Right lobe of liver (tissue), 6 donors: ENCODE measurements at regions not wholly inside any gene's neighbourhood (a gene's known extent, or its start where the extent isn't known, plus 50 kb on each side); places are given as distances from the start of the nearest gene placed in this dataset.

ENCODE experiments used
- ATAC-seq, 4 donors: fragments of 200-7000 bp; cut with Tn5 transposase; one replicate each; pipeline ENCODE4 v1.9.1; 2020; ENCODE audit warnings: mild to moderate bottlenecking in 4 of 4, moderate library complexity in 4 of 4
- DNase-seq, 3 donors: peaks; one replicate each; pipeline ENCODE4 v3.0.0-alpha.2; 2020
- H3K27ac ChIP-seq, 3 donors: fragments of 200-600 bp; one replicate each; pipeline ENCODE4 v1.8.0; 2022
- H3K27me3 ChIP-seq, 2 donors: fragments of 200-600 bp; one replicate each; pipeline ENCODE4 v1.8.0; 2022
- H3K36me3 ChIP-seq, 4 donors: fragments of 200-600 bp; sonication (generic) in 1 of 4; one replicate each; pipeline versions ENCODE4 v1.5.1 to v1.8.0; 2017 to 2022; ENCODE audit warnings: control low read depth in 1 of 4
- H3K4me1 ChIP-seq, 4 donors: fragments of 200-600 bp; sonication (generic) in 1 of 4; one replicate each; pipeline versions ENCODE4 v1.5.1 to v1.8.0; 2017 to 2022; ENCODE audit warnings: control low read depth in 1 of 4
- H3K4me3 ChIP-seq, 3 donors: fragments of 200-600 bp; one replicate each; pipeline ENCODE4 v1.8.0; 2022
- H3K9me3 ChIP-seq, 4 donors: fragments of 200-600 bp; sonication (generic) in 1 of 4; one replicate each; pipeline versions ENCODE4 v1.5.1 to v1.8.0; 2017 to 2022; ENCODE audit warnings: control low read depth in 1 of 4
- CTCF ChIP-seq, 4 donors: fragments of 200-600 bp in 3 of 4; fragments of 450-650 bp in 1 of 4; IDR thresholded peaks; one replicate each; pipeline versions ENCODE4 v1.5.1 to v1.8.0; 2016 to 2022; ENCODE audit warnings: antibody characterized with exemption in 4 of 4, mild to moderate bottlenecking in 2 of 4
- POLR2A ChIP-seq: fragments of 450-650 bp; IDR thresholded peaks from one replicate; pipeline ENCODE4 v1.6.1; 2017; ENCODE audit warnings: antibody characterized with exemption, mild to moderate bottlenecking
- WGBS: methylation state at CpG from one replicate; pipeline ENCODE4 v1.1.6; 2018; ENCODE audit warnings: low coverage, low lambda C conversion rate; ENCODE audit not compliant: insufficient coverage; ENCODE audit errors: missing lambda C conversion rate; 5-methylcytosine and 5-hydroxymethylcytosine counted together
- intact Hi-C, 2 donors: fragments of 100-400 bp; cut with DNase I; formaldehyde crosslinking; loops; one replicate each; pipeline versions ENCODE4 v1.11.2 to v1.14.1; 2022
- donor health status: DM: no; HTN: yes; CAD: no.
- donor health status: DM: no; HTN: no; CAD: no.
- donor health status: DM: no; HTN: no; CAD: no.
- donor health status: DM: no; HTN: yes; CAD: no.
- donor health status: DM: no; HTN: yes; CAD: no.

GRCh38 chr19:13610039-13610691 lies 103.9 kb upstream of the CACNA1A start:
- H3K27me3 ChIP-seq = no peaks in the 10 kb centered on the region
- TF ChIP-seq POLR2A (no peak), CTCF (IDR thresholded peaks at IDR 0.05) (no peak)
- intact Hi-C loops = no loop called here
- ATAC-seq = no peak
- no peaks in the 10 kb centered on the region for H3K36me3 ChIP-seq
- no peaks in the 10 kb centered on the region for H3K4me1 ChIP-seq
- no peak overlapping the region for H3K27ac ChIP-seq
- no peaks in the 10 kb centered on the region for H3K9me3 ChIP-seq
- no peak overlapping the region for H3K4me3 ChIP-seq
- 15% methylated on average over 9 of the region's 15 CpGs for WGBS
- no peak for DNase-seq

GRCh38 chr19:13606156-13606555 lies 99.9 kb upstream of the CACNA1A start:
- 68% methylated on average over 13 of the region's 13 CpGs for whole genome bisulfite sequencing

GRCh38 chr19:13604902-13605586 lies 98.8 kb upstream of the CACNA1A start:
- Histone ChIP-seq H3K9me3 (no peaks in the 10 kb centered on the region), H3K27ac (no peak overlapping the region), H3K36me3 (no peaks in the 10 kb centered on the region), H3K27me3 (no peaks in the 10 kb centered on the region), H3K4me1 (no peaks in the 10 kb centered on the region), H3K4me3 (no peak overlapping the region)
- 54% methylated on average over 4 of the region's 4 CpGs for WGBS
- no peak for DNase-seq
- no peak for ATAC-seq
- intact Hi-C loops = loop anchor here in 1 of 2 donors (5.0 kb wide), 1 partner anchor 252 kb away; no protein-coding TSS in a partner anchor
- TF ChIP-seq CTCF (IDR thresholded peaks at IDR 0.05) (no peak), POLR2A (no peak)

More at GRCh38 chr19:13606156-13606555, 99.9 kb upstream of the CACNA1A start:
- no peaks in the 10 kb centered on the region for H3K4me1 ChIP-seq
- no peaks in the 10 kb centered on the region for H3K36me3 ChIP-seq
- H3K4me3 ChIP-seq = no peak overlapping the region
- H3K9me3 ChIP-seq = no peaks in the 10 kb centered on the region
- H3K27ac ChIP-seq = no peak overlapping the region
- intact Hi-C loops = loop anchor here in 1 of 2 donors (5.0 kb wide), 1 partner anchor 251 kb away; no protein-coding TSS in a partner anchor
- ATAC-seq (no peak), DNase-seq (no peak)
- no peak for TF ChIP-seq POLR2A
- TF ChIP-seq CTCF (IDR thresholded peaks at IDR 0.05) = no peak
- H3K27me3 ChIP-seq = no peaks in the 10 kb centered on the region

- H3K27me3 ChIP-seq = no peaks in the 10 kb centered on the region
- ATAC-seq (no peak), DNase-seq (no peak)
- H3K4me3 ChIP-seq = no peak overlapping the region
- H3K9me3 ChIP-seq = no peaks in the 10 kb centered on the region
- no peaks in the 10 kb centered on the region for H3K4me1 ChIP-seq
- 77% methylated on average over 5 of the region's 6 CpGs for WGBS
- TF ChIP-seq CTCF (IDR thresholded peaks at IDR 0.05) = no peak
- TF ChIP-seq POLR2A = no peak
- intact Hi-C loops = no loop called here
- H3K27ac ChIP-seq = no peak overlapping the region
- no peaks in the 10 kb centered on the region for H3K36me3 ChIP-seq
Measured at GRCh38 chr19:13600802-13601201, 94.5 kb upstream of the CACNA1A start.
